ENCODE measurements at regions not wholly inside any gene's neighbourhood (a gene's known extent, or its start where the extent isn't known, plus 50 kb on each side); places are given as distances from the start of the nearest gene placed in this dataset.
"Not testable (repeated sequence)": the region's sequence is repeated elsewhere in the genome, so short reads cannot be mapped to it uniquely, and the experiment has no call there.

GRCh38 chr14:105643406-105644052, 117.1 kb downstream of the TMEM121 start:
- not testable (repeated sequence) for H3K4me1 ChIP-seq (ENCODE audit: insufficient read depth, low read length); H3K27ac ChIP-seq (ENCODE audit: low read depth, low read length); H3K27me3 ChIP-seq (ENCODE audit: insufficient read depth, low read length); H3K36me3 ChIP-seq (ENCODE audit: insufficient read depth, low read length); H3K4me3 ChIP-seq (ENCODE audit: low read length); H3K9ac ChIP-seq (ENCODE audit: low read depth, low read length)
- H3K9me3 ChIP-seq (ENCODE audit: insufficient read depth, low read depth, low read length), result peaks cover 38% of the 10 kb centered on the region
- WGBS, result 85% methylated on average over 28 of the region's 30 CpGs

- not testable (repeated sequence) for H3K4me3 ChIP-seq (ENCODE audit: low read length); H3K27me3 ChIP-seq (ENCODE audit: insufficient read depth, low read length); H3K4me1 ChIP-seq (ENCODE audit: insufficient read depth, low read length); H3K9ac ChIP-seq (ENCODE audit: low read depth, low read length); H3K36me3 ChIP-seq (ENCODE audit: insufficient read depth, low read length); H3K27ac ChIP-seq (ENCODE audit: low read depth, low read length)
- peaks cover 43% of the 10 kb centered on the region for H3K9me3 ChIP-seq (ENCODE audit: insufficient read depth, low read depth, low read length)
- 90% methylated on average over 11 of the region's 11 CpGs for WGBS
Observed at GRCh38 chr14:105644053-105644435, 117.7 kb downstream of the TMEM121 start.

- H3K27ac ChIP-seq (ENCODE audit: low read depth, low read length); H3K9ac ChIP-seq (ENCODE audit: low read depth, low read length); H3K4me3 ChIP-seq (ENCODE audit: low read length); H3K36me3 ChIP-seq (ENCODE audit: insufficient read depth, low read length); H3K27me3 ChIP-seq (ENCODE audit: insufficient read depth, low read length); H3K4me1 ChIP-seq (ENCODE audit: insufficient read depth, low read length): not testable (repeated sequence)
- peaks cover 47% of the 10 kb centered on the region for H3K9me3 ChIP-seq (ENCODE audit: insufficient read depth, low read depth, low read length)
- 85% methylated on average over 18 of the region's 19 CpGs for WGBS
Observed at GRCh38 chr14:105644457-105644856, 118.1 kb downstream of the TMEM121 start.

DNA sequence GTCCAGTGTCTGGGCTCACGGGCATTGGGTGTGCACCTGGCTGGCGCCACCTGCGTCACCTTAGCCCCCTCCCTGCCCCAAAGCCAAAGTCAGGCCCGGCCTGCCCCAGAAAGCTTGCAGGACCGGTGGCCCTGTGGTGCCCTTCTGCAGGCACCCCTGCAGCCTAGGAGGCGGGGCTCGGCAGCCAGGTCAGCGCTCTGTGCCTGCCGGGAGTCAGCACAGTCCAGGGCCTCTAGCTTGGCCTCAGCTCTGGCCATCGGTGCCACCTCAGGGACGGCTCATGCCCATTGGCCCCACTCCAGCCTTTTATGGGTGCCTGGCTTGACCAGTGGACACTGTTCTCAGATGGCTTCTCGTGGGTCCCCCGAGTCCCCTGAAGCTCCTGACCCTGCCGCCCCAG, 118.5 kb downstream of the TMEM121 start:
- H3K27ac ChIP-seq (ENCODE audit: low read depth, low read length); H3K9ac ChIP-seq (ENCODE audit: low read depth, low read length); H3K36me3 ChIP-seq (ENCODE audit: insufficient read depth, low read length); H3K4me3 ChIP-seq (ENCODE audit: low read length); H3K4me1 ChIP-seq (ENCODE audit: insufficient read depth, low read length); H3K27me3 ChIP-seq (ENCODE audit: insufficient read depth, low read length): not testable (repeated sequence)
- peaks cover 49% of the 10 kb centered on the region for H3K9me3 ChIP-seq (ENCODE audit: insufficient read depth, low read depth, low read length)
- no CpG with 5 or more reads among the region's 14 CpGs for WGBS

DNA sequence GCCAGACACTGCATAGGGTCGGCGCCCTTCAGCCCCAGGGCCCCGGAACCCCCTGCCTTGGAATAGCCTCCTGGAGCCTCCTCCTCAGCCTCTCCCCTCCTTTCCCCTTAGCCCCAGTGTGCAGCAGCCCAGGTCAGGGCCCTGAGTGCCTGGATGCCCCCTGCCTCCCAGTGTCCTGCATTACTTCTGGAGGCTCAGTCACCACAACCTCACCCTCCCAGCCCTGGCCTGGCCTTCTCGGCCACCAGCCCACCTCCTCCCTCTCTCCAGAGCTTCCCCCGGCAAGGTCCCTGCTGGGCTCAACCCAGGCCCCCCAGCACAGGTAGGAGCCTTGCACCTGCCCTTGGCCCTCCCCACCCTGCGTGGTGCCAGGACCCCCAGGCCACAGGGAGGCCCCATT, 119.0 kb downstream of the TMEM121 start:
- H3K36me3 ChIP-seq (ENCODE audit: insufficient read depth, low read length); H3K27me3 ChIP-seq (ENCODE audit: insufficient read depth, low read length); H3K9ac ChIP-seq (ENCODE audit: low read depth, low read length); H3K4me3 ChIP-seq (ENCODE audit: low read length); H3K4me1 ChIP-seq (ENCODE audit: insufficient read depth, low read length); H3K27ac ChIP-seq (ENCODE audit: low read depth, low read length): not testable (repeated sequence)
- no CpG with 5 or more reads among the region's 6 CpGs for WGBS
- H3K9me3 ChIP-seq (ENCODE audit: insufficient read depth, low read depth, low read length), result peaks cover 54% of the 10 kb centered on the region

DNA sequence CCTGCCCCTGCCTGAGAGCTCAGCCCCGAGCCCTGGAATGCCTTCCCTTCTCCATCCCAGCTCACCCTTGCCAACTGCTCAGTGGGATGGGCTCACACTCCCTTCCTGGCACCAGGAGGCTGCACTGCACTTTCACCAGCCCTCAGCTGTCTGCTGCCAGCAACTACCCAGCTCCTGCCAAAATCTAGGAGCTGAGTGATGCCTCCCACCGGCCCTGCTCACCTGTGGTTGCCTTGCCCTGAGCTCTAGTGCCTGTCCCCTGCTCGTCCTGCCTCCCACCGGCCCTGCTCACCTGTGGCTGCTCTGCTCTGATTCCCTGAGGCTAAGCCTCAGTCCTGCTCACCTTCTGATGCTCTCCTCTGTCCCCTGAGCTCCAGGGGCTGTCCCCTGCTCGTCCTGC, 119.8 kb downstream of the TMEM121 start:
- Histone ChIP-seq H3K27me3 (ENCODE audit: insufficient read depth, low read length) (no peaks in the 10 kb centered on the region), H3K36me3 (ENCODE audit: insufficient read depth, low read length) (no peaks in the 10 kb centered on the region), H3K4me1 (ENCODE audit: insufficient read depth, low read length) (no peaks in the 10 kb centered on the region), H3K27ac (ENCODE audit: low read depth, low read length) (no peak overlapping the region), H3K9ac (ENCODE audit: low read depth, low read length) (no peak overlapping the region), H3K4me3 (ENCODE audit: low read length) (no peak overlapping the region), H3K9me3 (ENCODE audit: insufficient read depth, low read depth, low read length) (peaks cover 52% of the 10 kb centered on the region)
- 54% methylated on average over 5 of the region's 5 CpGs for WGBS

- not testable (repeated sequence) for H3K4me3 ChIP-seq (ENCODE audit: low read length); H3K9ac ChIP-seq (ENCODE audit: low read depth, low read length); H3K27me3 ChIP-seq (ENCODE audit: insufficient read depth, low read length); H3K36me3 ChIP-seq (ENCODE audit: insufficient read depth, low read length); H3K27ac ChIP-seq (ENCODE audit: low read depth, low read length); H3K4me1 ChIP-seq (ENCODE audit: insufficient read depth, low read length)
- WGBS, result 60% methylated on average over 7 of the region's 7 CpGs
- peaks cover 47% of the 10 kb centered on the region for H3K9me3 ChIP-seq (ENCODE audit: insufficient read depth, low read depth, low read length)
Observed at GRCh38 chr14:105646711-105647281, 120.4 kb downstream of the TMEM121 start.

GRCh38 chr14:105647426-105647783, 121.0 kb downstream of the TMEM121 start:
- 71% methylated on average over 7 of the region's 7 CpGs for WGBS
- H3K9me3 ChIP-seq (ENCODE audit: insufficient read depth, low read depth, low read length), result peaks cover 45% of the 10 kb centered on the region
- H3K9ac ChIP-seq (ENCODE audit: low read depth, low read length); H3K4me3 ChIP-seq (ENCODE audit: low read length); H3K27me3 ChIP-seq (ENCODE audit: insufficient read depth, low read length); H3K4me1 ChIP-seq (ENCODE audit: insufficient read depth, low read length); H3K36me3 ChIP-seq (ENCODE audit: insufficient read depth, low read length); H3K27ac ChIP-seq (ENCODE audit: low read depth, low read length): not testable (repeated sequence)

- Histone ChIP-seq H3K27ac (ENCODE audit: low read depth, low read length) (no peak overlapping the region), H3K27me3 (ENCODE audit: insufficient read depth, low read length) (no peaks in the 10 kb centered on the region), H3K4me3 (ENCODE audit: low read length) (no peak overlapping the region), H3K36me3 (ENCODE audit: insufficient read depth, low read length) (no peaks in the 10 kb centered on the region), H3K9ac (ENCODE audit: low read depth, low read length) (no peak overlapping the region), H3K9me3 (ENCODE audit: insufficient read depth, low read depth, low read length) (peaks cover 45% of the 10 kb centered on the region), H3K4me1 (ENCODE audit: insufficient read depth, low read length) (no peaks in the 10 kb centered on the region)
- 83% methylated on average over 30 of the region's 30 CpGs for WGBS
Observed at GRCh38 chr14:105647784-105648608, 121.6 kb downstream of the TMEM121 start.

DNA sequence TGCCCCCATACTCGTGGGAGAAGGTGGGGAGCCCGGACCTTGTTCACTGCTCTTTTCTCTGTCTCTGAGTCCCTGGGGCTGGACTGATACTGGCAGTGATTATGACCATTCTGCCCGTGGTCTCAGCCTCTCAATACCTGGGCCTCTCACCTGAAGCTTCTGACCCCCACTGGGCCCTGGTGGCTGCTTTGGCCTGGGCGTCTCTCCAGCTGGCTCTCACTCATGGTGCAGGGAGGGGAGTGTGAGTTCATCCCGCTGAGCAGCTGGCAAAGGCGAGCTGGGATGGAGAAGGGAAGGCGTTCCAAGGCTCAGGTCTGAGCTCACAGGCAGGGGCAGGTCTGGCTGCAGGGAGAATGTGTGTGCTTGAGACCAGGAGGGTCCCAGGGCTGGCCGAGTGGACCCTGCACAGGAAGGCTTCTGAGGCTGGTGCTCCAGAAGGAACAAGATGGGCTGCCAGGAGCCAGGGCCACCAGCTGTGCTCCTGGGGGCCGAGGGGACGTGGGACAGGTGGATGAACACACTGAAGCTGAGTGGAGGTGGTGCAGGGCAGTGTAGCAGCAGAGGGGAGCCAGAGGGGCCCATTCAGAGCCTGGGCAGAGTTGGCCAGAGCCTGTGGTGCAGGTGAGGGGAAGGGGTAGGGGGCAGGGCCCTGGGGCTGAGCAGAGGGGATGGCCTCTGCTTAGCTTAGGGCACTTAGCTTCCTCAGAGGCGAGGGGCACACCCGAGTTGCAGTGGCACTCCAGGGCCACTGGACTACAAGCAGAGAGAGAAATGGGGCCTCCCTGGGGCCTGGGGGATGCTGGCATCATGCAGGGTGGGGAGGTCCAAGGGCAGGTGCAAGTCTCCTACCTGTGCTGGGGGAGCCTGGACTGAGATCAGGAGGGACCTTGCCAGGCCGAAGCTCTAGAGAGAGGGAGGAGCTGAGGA, 122.5 kb downstream of the TMEM121 start:
- H3K27me3 ChIP-seq (ENCODE audit: insufficient read depth, low read length); H3K36me3 ChIP-seq (ENCODE audit: insufficient read depth, low read length); H3K27ac ChIP-seq (ENCODE audit: low read depth, low read length); H3K9ac ChIP-seq (ENCODE audit: low read depth, low read length); H3K4me1 ChIP-seq (ENCODE audit: insufficient read depth, low read length); H3K4me3 ChIP-seq (ENCODE audit: low read length): not testable (repeated sequence)
- peaks cover 41% of the 10 kb centered on the region for H3K9me3 ChIP-seq (ENCODE audit: insufficient read depth, low read depth, low read length)
- WGBS, result 74% methylated on average over 10 of the region's 13 CpGs

DNA sequence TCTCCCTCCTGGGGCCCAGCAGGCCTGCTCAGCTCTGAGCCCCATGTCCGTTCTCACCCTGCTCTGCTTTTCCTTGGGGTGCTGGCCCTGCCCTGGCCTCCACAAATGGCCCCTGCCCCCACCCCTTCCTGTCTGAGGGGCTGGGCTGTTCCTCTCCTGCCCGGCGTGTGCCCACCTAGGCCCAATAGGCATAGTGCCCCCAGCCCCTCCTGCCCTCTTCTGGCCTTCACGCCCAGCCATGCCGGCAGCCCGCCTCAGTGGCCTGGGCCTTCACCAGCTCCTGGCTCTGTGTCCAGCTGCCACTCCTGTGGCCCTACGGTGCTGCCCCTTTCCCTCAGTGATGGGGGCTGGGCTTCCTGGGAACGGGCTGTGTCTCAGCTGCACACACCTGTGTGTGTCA, 125.9 kb downstream of the TMEM121 start:
- H3K4me1 ChIP-seq (ENCODE audit: insufficient read depth, low read length); H3K9ac ChIP-seq (ENCODE audit: low read depth, low read length); H3K27ac ChIP-seq (ENCODE audit: low read depth, low read length); H3K4me3 ChIP-seq (ENCODE audit: low read length); H3K36me3 ChIP-seq (ENCODE audit: insufficient read depth, low read length); H3K27me3 ChIP-seq (ENCODE audit: insufficient read depth, low read length): not testable (repeated sequence)
- peaks cover 33% of the 10 kb centered on the region for H3K9me3 ChIP-seq (ENCODE audit: insufficient read depth, low read depth, low read length)
- 67% methylated on average over 6 of the region's 8 CpGs for WGBS

Measured in HUES64 (cell line).